GM18868 (cell line): ENCODE measurements at regions not wholly inside any gene's neighbourhood (a gene's known extent, or its start where the extent isn't known, plus 50 kb on each side); places are given as distances from the start of the nearest gene placed in this dataset.
"Not testable (repeated sequence)": the region's sequence is repeated elsewhere in the genome, so short reads cannot be mapped to it uniquely, and the experiment has no call there.

Experiments
- ATAC-seq: cut with Tn5 transposase; IDR thresholded peaks from one replicate; pipeline ENCODE4 v1.9.1; 2021; ENCODE audit warnings: mild to moderate bottlenecking, moderate library complexity; ENCODE audit not compliant: unreplicated experiment

GRCh38 chr5:66234241-66234640 lies 90.1 kb downstream of the SREK1 start:
- ATAC-seq: no peak

DNA sequence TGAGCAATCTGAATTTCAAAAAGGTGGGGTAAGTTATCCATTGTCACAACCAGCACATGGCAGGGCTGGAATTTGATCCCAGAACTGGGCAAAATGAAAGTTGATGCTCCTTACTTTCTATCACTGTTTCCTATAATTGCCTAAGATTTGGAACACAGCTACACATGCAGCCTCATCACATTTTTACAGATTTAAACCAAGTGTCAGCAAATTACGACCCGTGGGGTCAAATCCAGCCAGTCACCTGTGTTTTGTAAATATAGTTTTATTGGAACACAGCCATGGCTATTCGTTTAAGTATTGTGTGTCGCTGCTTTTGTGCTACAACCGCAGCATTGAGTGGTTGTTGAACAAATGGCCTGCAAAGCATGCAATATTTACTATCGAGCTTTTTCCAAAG lies 94.3 kb downstream of the SREK1 start:
- ATAC-seq: no peak

- no peak for ATAC-seq
Measured at GRCh38 chr5:66239034-66239433, 94.9 kb downstream of the SREK1 start.

DNA sequence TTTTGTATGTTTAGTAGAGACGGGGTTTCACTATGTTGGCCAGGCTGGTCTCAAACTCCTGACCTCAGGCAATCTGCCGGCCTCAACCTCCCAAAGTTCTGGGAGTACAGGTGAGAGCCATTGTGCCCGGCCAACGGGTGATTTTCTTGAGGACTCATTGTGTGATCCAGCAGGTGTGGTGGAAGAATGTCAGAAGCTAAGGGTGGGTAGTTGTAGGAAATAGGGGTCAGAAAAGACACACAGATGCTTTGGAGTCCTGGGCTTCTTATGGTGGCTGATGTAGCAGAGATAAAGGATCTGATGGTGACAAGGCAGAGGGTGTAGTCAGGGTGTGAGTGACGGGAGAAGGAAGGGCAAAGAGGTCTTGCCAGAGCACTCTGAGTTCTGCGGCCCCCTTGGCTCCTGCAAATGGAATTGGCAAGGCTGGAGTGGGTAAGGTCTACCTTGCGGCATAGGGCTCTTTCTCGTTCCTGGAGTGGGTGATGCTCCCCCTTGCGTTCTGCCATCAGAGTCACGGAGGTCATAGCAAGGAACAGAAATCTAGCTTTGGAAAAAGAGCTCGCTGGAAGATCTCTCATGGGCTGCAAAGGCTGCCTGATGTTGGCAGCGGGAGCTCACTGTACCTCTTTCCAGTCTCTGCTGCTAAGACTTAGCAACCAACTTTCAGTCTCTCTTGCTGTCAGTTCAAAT lies 97.2 kb downstream of the SREK1 start:
- no peak for ATAC-seq

- ATAC-seq: no peak
Measured at GRCh38 chr5:66242050-66242715, 98.1 kb downstream of the SREK1 start.

GRCh38 chr5:66246608-66247007 lies 102.5 kb downstream of the SREK1 start:
- ATAC-seq: no peak

- ATAC-seq: no peak
Measured at GRCh38 chr5:66247176-66247960, 103.3 kb downstream of the SREK1 start.

DNA sequence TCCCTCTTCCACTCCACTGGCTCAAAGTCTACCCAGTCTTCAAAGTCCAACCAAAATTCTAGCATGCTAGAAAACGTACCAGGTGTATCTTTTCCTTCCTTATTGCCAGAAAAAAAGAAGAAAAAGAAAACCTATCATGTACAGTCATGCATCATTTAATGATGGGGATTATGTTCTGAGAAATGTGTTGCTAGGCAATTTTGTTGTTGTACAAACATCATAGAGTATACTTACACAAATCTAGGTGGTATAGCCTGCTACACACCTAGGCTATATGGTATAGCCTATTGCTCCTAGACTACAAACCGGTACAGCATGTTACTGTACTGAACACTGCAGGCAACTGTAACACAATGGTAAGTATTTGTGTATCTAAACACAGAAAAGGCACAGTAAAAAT lies 104.8 kb downstream of the SREK1 start:
- ATAC-seq: no peak

DNA sequence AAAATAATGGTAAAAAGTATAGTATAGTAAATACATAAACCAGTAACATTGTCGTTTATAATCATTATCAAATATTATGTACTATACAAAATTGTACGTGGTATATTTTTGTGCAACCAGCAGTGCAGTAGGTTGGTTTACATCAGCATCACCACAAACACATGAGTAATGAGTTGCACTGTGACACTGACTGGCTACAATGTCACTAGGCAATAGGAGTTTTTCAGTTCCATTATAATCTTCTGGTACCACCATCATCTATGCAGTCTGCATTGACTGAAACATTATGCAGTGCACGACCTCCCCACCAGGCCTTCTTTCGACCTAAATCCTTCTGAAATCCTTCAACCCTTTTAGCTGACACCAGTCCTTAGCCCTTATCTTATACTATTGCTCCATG lies 105.8 kb downstream of the SREK1 start:
- no peak for ATAC-seq

DNA sequence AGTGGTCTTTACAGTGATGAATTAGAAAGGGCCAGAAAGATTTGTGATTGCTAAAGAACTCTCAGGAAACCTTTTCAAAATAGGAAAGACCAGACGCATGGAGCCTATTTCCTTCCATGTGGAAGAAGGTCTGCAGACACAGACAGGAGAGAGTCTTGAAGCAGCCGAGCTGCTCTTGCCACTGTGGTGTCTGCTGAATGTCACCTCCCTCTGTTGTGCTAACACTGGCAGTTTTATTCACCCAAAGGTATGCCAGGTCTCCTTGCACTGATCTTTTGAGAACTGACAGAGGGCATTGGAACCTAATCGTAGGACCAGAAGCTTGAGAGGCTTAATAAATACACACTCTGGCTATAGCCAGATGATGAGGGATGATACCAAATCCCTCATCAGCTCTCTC lies 108.7 kb downstream of the SREK1 start:
- no peak for ATAC-seq

DNA sequence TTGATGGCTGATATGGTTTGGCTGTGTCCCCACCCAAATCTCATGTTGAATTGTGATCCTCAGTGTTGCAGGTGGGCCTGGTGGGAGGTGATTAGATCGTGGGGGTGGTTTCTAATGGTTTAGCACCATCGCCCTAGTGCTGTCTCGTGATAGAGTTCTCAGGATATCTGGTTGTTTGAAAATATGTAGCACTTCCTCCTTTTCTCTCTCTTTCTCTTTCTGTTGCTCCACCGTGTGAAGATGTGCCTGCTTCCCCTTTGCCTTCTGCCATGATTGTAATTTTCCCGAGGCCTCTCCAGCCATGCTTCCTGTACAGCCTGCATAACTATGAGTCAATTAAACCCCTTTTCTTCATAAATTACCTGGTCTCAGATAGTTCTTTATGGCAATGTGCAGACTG lies 111.6 kb downstream of the SREK1 start:
- no peak for ATAC-seq

- no peak for ATAC-seq
Measured at GRCh38 chr5:66273121-66273520, 129.0 kb downstream of the SREK1 start.

GRCh38 chr5:66276986-66277385 lies 132.9 kb downstream of the SREK1 start:
- ATAC-seq: no peak

GRCh38 chr5:66277981-66278380 lies 133.9 kb downstream of the SREK1 start:
- ATAC-seq: no peak

- ATAC-seq: no peak
Measured at GRCh38 chr5:66281294-66281693, 137.2 kb downstream of the SREK1 start.

GRCh38 chr5:66284588-66285342 lies 140.7 kb downstream of the SREK1 start:
- no peak for ATAC-seq

DNA sequence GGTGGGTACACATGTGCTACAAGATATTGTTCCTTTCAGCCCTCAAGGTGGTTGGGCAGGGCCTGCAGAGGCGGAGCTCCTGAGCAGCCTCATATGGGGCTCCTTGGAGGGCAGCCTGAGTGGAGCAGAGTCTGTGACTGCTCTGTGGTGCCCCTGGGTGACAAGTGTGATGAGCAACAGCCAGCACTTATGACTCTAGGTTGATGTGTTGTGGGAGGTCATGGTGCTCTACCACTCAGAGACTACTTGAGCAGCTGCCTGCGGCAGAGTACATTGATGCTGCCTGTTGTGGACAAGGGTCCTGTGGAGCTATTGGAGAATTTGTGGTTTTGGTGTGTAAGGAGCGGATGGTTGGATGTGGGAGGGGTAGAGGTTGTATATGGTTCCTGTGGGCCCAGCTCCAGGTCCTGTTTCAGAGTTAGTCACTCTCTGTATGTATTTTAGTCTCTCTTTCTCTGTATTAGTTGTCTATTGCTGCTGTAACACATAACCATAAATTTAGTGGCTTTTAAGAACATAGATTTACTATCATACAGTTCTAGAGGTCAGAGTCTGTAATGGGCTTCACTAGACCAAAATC lies 141.3 kb downstream of the SREK1 start:
- no peak for ATAC-seq

- ATAC-seq: no peak
Measured at GRCh38 chr5:66291771-66292170, 147.7 kb downstream of the SREK1 start.

DNA sequence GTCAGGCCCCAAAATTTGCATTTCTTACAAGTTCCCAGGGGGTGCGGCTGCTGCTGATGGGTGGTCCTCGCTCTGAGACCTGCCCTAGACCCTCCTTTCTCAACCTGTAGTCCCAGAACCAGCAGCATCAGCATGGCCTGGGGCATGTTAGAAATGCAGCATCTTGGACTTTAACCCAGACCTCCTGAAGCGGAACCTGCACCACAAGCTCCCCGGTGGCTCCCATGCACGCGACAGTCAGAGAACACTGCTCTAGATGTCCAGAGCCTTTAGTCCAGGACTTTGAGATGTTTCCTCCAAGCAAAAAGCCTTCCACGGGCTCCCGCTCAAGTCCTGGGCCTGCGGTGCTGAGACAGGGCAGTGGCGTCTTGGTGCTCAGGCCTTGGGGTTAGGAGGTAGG lies 149.8 kb downstream of the SREK1 start:
- not testable (repeated sequence) for ATAC-seq

DNA sequence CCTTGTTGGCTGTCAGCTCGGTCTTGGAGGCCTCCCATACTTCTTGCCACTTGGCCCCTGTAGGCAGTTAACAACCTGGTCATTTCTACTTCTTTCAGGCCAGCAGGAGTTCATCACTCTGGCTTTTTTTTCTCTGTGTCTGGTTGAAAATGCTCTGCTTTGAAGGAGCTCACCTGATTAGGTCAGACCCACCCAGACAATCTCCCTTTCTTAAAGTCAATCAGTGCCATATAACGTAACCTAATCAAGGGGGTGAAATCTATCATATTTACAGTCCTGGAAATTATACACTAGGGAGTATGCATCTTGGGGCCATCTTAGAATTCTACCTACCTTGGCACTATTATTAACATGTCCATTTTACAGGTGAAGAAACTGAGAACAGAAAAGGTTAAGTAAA lies 155.4 kb downstream of the SREK1 start:
- no peak for ATAC-seq

- no peak for ATAC-seq
Measured at GRCh38 chr5:66302344-66302743, 158.2 kb downstream of the SREK1 start.
